Stomach (tissue), 8 donors: ENCODE measurements at regions not wholly inside any gene's neighbourhood (a gene's known extent, or its start where the extent isn't known, plus 50 kb on each side); places are given as distances from the start of the nearest gene placed in this dataset.

Experiments
- DNase-seq, 2 donors: peaks; one replicate each; pipeline versions ENCODE4 v3.0.0 to v3.0.0-alpha.2; 2013 to 2019
- H3K27ac ChIP-seq, 5 donors: fragments of 200-600 bp in 4 of 5; sonication (generic) in 4 of 5; one replicate each; pipeline ENCODE4 v1.5.1; 2013 to 2019; ENCODE audit warnings: mild to moderate bottlenecking in 1 of 5, moderate library complexity in 1 of 5
- H3K27me3 ChIP-seq, 3 donors: fragments of 200-600 bp; sonication (generic); one replicate each; pipeline ENCODE4 v1.5.1; 2017 to 2019; ENCODE audit warnings: mixed run types in 1 of 3
- H3K36me3 ChIP-seq, 4 donors: fragments of 200-600 bp; sonication (generic); 1 replicate in 3 of 4; 2 replicates in 1 of 4; pipeline ENCODE4 v1.5.1; 2016 to 2019
- H3K4me1 ChIP-seq, 4 donors: fragments of 200-600 bp; sonication (generic); one replicate each; pipeline ENCODE4 v1.5.1; 2016 to 2019
- H3K4me3 ChIP-seq, 4 donors: fragments of 200-600 bp; sonication (generic) in 3 of 4; one replicate each; pipeline ENCODE4 v1.5.1; 2016 to 2019; ENCODE audit warnings: mild to moderate bottlenecking in 1 of 4
- H3K9me3 ChIP-seq, 4 donors: fragments of 200-600 bp; sonication (generic); one replicate each; pipeline ENCODE4 v1.5.1; 2016 to 2019
- CTCF ChIP-seq, 7 experiments: fragments of 450-650 bp in 4 of 7; fragments of 200-600 bp in 3 of 7; sonication (generic) in 3 of 7; IDR thresholded peaks; one replicate each; pipeline ENCODE4 v1.5.1; 2016 to 2019; ENCODE audit warnings: antibody characterized with exemption in 7 of 7, control low read depth in 2 of 7, mild to moderate bottlenecking in 1 of 7
- EP300 ChIP-seq: sonication (generic); formaldehyde crosslinking; IDR thresholded peaks from one replicate; pipeline ENCODE4 v1.6.1; 2017; ENCODE audit warnings: antibody characterized with exemption
- POLR2A ChIP-seq, 4 donors: fragments of 450-650 bp; IDR thresholded peaks; one replicate each; pipeline ENCODE4 v1.6.1; 2016; ENCODE audit warnings: antibody characterized with exemption in 4 of 4, control low read depth in 2 of 4, mild to moderate bottlenecking in 1 of 4, moderate library complexity in 1 of 4
- POLR2AphosphoS5 ChIP-seq, 3 donors: sonication (generic); formaldehyde crosslinking; IDR thresholded peaks; one replicate each; pipeline ENCODE4 v1.6.1; 2016; ENCODE audit warnings: antibody characterized with exemption in 3 of 3
- WGBS, 5 donors: extraction: QIAGEN DNeasy Blood & Tissue Kit in 3 of 5; methylation state at CpG; one replicate each; pipeline versions ENCODE4 v1.1.5 to v1.1.7; 2013 to 2018; 5-methylcytosine and 5-hydroxymethylcytosine counted together
- intact Hi-C: fragments of 100-400 bp; cut with DNase I; formaldehyde crosslinking; loops from one replicate; pipeline ENCODE4 v1.15.1; 2023; ENCODE audit warnings: low total_unique reads
- donor health status: healthy with polysubstance abuse.
- donor health status: Bipolar disorder and iron deficiency.
- donor health status: healthy.

- no peak for DNase-seq
- intact Hi-C loops = no loop called here
- Histone ChIP-seq H3K4me1 (no peaks in the 10 kb centered on the region), H3K27me3 (no peaks in the 10 kb centered on the region), H3K27ac (no peak overlapping the region), H3K4me3 (no peak overlapping the region), H3K36me3 (no peaks in the 10 kb centered on the region), H3K9me3 (no peaks in the 10 kb centered on the region)
- TF ChIP-seq CTCF (IDR thresholded peaks at IDR 0.05) (no peak), POLR2A (IDR thresholded peaks at IDR 0.05) (no peak), EP300 (no peak), POLR2AphosphoS5 (IDR thresholded peaks at IDR 0.05) (no peak)
- 87 to 100% (median 90%) methylated on average over 1 to 4 of the region's 4 CpGs for WGBS, 5 donors
Observed at GRCh38 chr1:81221564-81221963, 579.2 kb upstream of the ADGRL2 start.

GRCh38 chr1:81220614-81221071, 580.1 kb upstream of the ADGRL2 start:
- intact Hi-C loops = no loop called here

GRCh38 chr1:81217058-81217457, 583.7 kb upstream of the ADGRL2 start:
- Histone ChIP-seq H3K4me3 (no peak overlapping the region), H3K4me1 (no peaks in the 10 kb centered on the region), H3K27me3 (no peaks in the 10 kb centered on the region), H3K36me3 (no peaks in the 10 kb centered on the region), H3K9me3 (no peaks in the 10 kb centered on the region), H3K27ac (no peak overlapping the region)
- intact Hi-C loops = no loop called here
- 64 to 79% (median 71%) methylated on average over 1 of the region's 1 CpG for WGBS, 5 donors
- DNase-seq = no peak
- TF ChIP-seq POLR2A (IDR thresholded peaks at IDR 0.05) (no peak), EP300 (no peak), CTCF (IDR thresholded peaks at IDR 0.05) (no peak), POLR2AphosphoS5 (IDR thresholded peaks at IDR 0.05) (no peak)

More at GRCh38 chr1:81220614-81221071, 580.1 kb upstream of the ADGRL2 start:
- Histone ChIP-seq H3K4me3 (no peak overlapping the region), H3K9me3 (no peaks in the 10 kb centered on the region), H3K27me3 (no peaks in the 10 kb centered on the region), H3K4me1 (no peaks in the 10 kb centered on the region), H3K36me3 (no peaks in the 10 kb centered on the region), H3K27ac (no peak overlapping the region)
- DNase-seq = no peak
- no peak for TF ChIP-seq CTCF (IDR thresholded peaks at IDR 0.05)
- TF ChIP-seq EP300 = no peak
- no peak for TF ChIP-seq POLR2AphosphoS5 (IDR thresholded peaks at IDR 0.05)
- no peak for TF ChIP-seq POLR2A (IDR thresholded peaks at IDR 0.05)
- 93 to 96% (median 93%) methylated on average over 9 to 11 of the region's 11 CpGs for WGBS, 5 donors

- TF ChIP-seq CTCF (IDR thresholded peaks at IDR 0.05) = no peak
- Histone ChIP-seq H3K27ac (no peak overlapping the region), H3K27me3 (no peaks in the 10 kb centered on the region), H3K36me3 (no peaks in the 10 kb centered on the region), H3K4me1 (no peaks in the 10 kb centered on the region), H3K4me3 (no peak overlapping the region), H3K9me3 (no peaks in the 10 kb centered on the region)
- WGBS, 5 donors = 57 to 63% (median 61%) methylated on average over 7 of the region's 7 CpGs
- intact Hi-C loops = no loop called here
- DNase-seq = no peak
Observed at GRCh38 chr1:81213279-81213678, 587.5 kb upstream of the ADGRL2 start.
